ENCODE measurements at regions not wholly inside any gene's neighbourhood (a gene's known extent, or its start where the extent isn't known, plus 50 kb on each side); places are given as distances from the start of the nearest gene placed in this dataset.

GRCh38 chr21:38027901-38028498 is 111.7 kb upstream of the KCNJ6 start:
- TF ChIP-seq CTCF (conservative IDR thresholded peaks at IDR 0.05 in 1 of 2, IDR thresholded peaks at IDR 0.05 in 1 of 2; ENCODE audit: low read depth in 1 of 2, low read length in 2 of 2) = no peak
- TF ChIP-seq EZH2 (IDR thresholded peaks at IDR 0.05; ENCODE audit: low read length, missing control alignments) = no peak

All from fibroblast of lung (primary cell).